ENCODE measurements at regions not wholly inside any gene's neighbourhood (a gene's known extent, or its start where the extent isn't known, plus 50 kb on each side); places are given as distances from the start of the nearest gene placed in this dataset.

GRCh38 chr6:37555040-37555781, 55.5 kb upstream of the CCDC167 start:
- WGBS, 2 donors: 75 to 82% methylated on average over 17 of the region's 17 CpGs
- H3K4me3 ChIP-seq (ENCODE audit: low read depth, poor library complexity, severe bottlenecking): no peak overlapping the region
- TF ChIP-seq, protein P1, sequence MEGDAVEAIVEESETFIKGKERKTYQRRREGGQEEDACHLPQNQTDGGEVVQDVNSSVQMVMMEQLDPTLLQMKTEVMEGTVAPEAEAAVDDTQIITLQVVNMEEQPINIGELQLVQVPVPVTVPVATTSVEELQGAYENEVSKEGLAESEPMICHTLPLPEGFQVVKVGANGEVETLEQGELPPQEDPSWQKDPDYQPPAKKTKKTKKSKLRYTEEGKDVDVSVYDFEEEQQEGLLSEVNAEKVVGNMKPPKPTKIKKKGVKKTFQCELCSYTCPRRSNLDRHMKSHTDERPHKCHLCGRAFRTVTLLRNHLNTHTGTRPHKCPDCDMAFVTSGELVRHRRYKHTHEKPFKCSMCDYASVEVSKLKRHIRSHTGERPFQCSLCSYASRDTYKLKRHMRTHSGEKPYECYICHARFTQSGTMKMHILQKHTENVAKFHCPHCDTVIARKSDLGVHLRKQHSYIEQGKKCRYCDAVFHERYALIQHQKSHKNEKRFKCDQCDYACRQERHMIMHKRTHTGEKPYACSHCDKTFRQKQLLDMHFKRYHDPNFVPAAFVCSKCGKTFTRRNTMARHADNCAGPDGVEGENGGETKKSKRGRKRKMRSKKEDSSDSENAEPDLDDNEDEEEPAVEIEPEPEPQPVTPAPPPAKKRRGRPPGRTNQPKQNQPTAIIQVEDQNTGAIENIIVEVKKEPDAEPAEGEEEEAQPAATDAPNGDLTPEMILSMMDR (IDR thresholded peaks at IDR 0.05): no peak
- TF ChIP-seq POLR2A (IDR thresholded peaks at IDR 0.05): no peak

GRCh38 chr6:37554480-37554819, 54.8 kb upstream of the CCDC167 start:
- no peak overlapping the region for H3K4me3 ChIP-seq (ENCODE audit: low read depth, poor library complexity, severe bottlenecking)
- no peak for DNase-seq (ENCODE audit: low spot score in 2 of 2)
- intact Hi-C loops (cut with DNase I; ENCODE audit: low total_unique reads): no loop called here
- TF ChIP-seq POLR2A (IDR thresholded peaks at IDR 0.05): no peak
- TF ChIP-seq, protein P1 (IDR thresholded peaks at IDR 0.05): no peak
- WGBS, 2 donors: 86 to 93% methylated on average over 6 of the region's 6 CpGs

More at GRCh38 chr6:37555040-37555781, 55.5 kb upstream of the CCDC167 start:
- no peak for DNase-seq (ENCODE audit: low spot score in 2 of 2)
- intact Hi-C loops (cut with DNase I; ENCODE audit: low total_unique reads): no loop called here

- 66 to 78% methylated on average over 4 of the region's 4 CpGs for WGBS, 2 donors
- TF ChIP-seq, protein P1 (IDR thresholded peaks at IDR 0.05): no peak
- no peak for DNase-seq (ENCODE audit: low spot score in 2 of 2)
- H3K4me3 ChIP-seq (ENCODE audit: low read depth, poor library complexity, severe bottlenecking): no peak overlapping the region
- intact Hi-C loops (cut with DNase I; ENCODE audit: low total_unique reads): no loop called here
Observed at GRCh38 chr6:37552267-37552666, 52.6 kb upstream of the CCDC167 start.

- TF ChIP-seq, protein P1 (IDR thresholded peaks at IDR 0.05): no peak
- no peak for TF ChIP-seq POLR2A (IDR thresholded peaks at IDR 0.05)
- 58 to 71% methylated on average over 10 of the region's 10 CpGs for WGBS, 2 donors
- DNase-seq (ENCODE audit: low spot score in 2 of 2): no peak
- H3K4me3 ChIP-seq (ENCODE audit: low read depth, poor library complexity, severe bottlenecking): no peak overlapping the region
- intact Hi-C loops (cut with DNase I; ENCODE audit: low total_unique reads): no loop called here
Observed at GRCh38 chr6:37551867-37552266, 52.2 kb upstream of the CCDC167 start.

DNA sequence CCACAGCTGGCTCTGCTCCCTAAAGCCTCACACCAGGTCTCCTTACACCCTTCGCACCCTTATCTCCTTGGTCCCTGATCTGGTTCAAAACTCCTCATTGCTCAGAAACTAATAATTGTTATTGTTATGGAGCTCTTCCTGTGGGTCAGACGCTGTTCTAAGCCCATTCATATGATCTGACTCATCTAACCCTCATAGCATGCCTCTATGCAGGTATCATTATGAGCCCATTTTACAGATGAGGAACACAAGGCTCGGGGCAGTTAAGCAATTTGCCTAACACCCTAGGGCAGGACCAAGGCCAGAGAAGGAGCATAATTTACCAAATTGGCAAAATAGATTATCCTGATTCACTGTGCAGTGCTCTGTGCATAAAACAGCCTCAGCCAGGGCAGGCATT, 51.8 kb upstream of the CCDC167 start:
- no peak for DNase-seq (ENCODE audit: low spot score in 2 of 2)
- intact Hi-C loops (cut with DNase I; ENCODE audit: low total_unique reads): no loop called here
- WGBS, 2 donors: 77 to 92% methylated on average over 3 of the region's 3 CpGs
- H3K4me3 ChIP-seq (ENCODE audit: low read depth, poor library complexity, severe bottlenecking): no peak overlapping the region
- TF ChIP-seq, protein P1 (IDR thresholded peaks at IDR 0.05): no peak
- TF ChIP-seq POLR2A (IDR thresholded peaks at IDR 0.05): no peak

- intact Hi-C loops (cut with DNase I; ENCODE audit: low total_unique reads): no loop called here
- no peak overlapping the region for H3K4me3 ChIP-seq (ENCODE audit: low read depth, poor library complexity, severe bottlenecking)
- DNase-seq (ENCODE audit: low spot score in 2 of 2): no peak
- WGBS, 2 donors: 56 to 76% methylated on average over 3 of the region's 3 CpGs
- TF ChIP-seq, protein P1 (IDR thresholded peaks at IDR 0.05): no peak
- no peak for TF ChIP-seq POLR2A (IDR thresholded peaks at IDR 0.05)
Observed at GRCh38 chr6:37551002-37551401, 51.3 kb upstream of the CCDC167 start.

Data from lower leg skin (tissue), 4 donors.